HuH-7 (cell line): ENCODE measurements at regions not wholly inside any gene's neighbourhood (a gene's known extent, or its start where the extent isn't known, plus 50 kb on each side); places are given as distances from the start of the nearest gene placed in this dataset.
"Not testable (repeated sequence)": the region's sequence is repeated elsewhere in the genome, so short reads cannot be mapped to it uniquely, and the experiment has no call there.

Experiments
- DNase-seq: peaks from one replicate; pipeline ENCODE4 v3.0.0; 2011; ENCODE audit warnings: low spot score

GRCh38 chr5:86671536-86671935, 53.8 kb downstream of the COX7C start:
- no peak for DNase-seq

- DNase-seq: no peak
Observed at GRCh38 chr5:86674069-86674468, 56.3 kb downstream of the COX7C start.

GRCh38 chr5:86675311-86675710, 57.6 kb downstream of the COX7C start:
- no peak for DNase-seq

- peak; percentile 18 for DNase-seq
Observed at GRCh38 chr5:86679529-86679928, 61.8 kb downstream of the COX7C start.

GRCh38 chr5:86679949-86680348, 62.2 kb downstream of the COX7C start:
- no peak for DNase-seq

GRCh38 chr5:86684222-86684621, 66.5 kb downstream of the COX7C start:
- no peak for DNase-seq

- no peak for DNase-seq
Observed at GRCh38 chr5:86686046-86686445, 68.3 kb downstream of the COX7C start.

GRCh38 chr5:86688406-86688805, 70.7 kb downstream of the COX7C start:
- no peak for DNase-seq

- no peak for DNase-seq
Observed at GRCh38 chr5:86689103-86689729, 71.5 kb downstream of the COX7C start.

GRCh38 chr5:86709157-86709881, 91.6 kb downstream of the COX7C start:
- DNase-seq: no peak

GRCh38 chr5:86716121-86716520, 98.4 kb downstream of the COX7C start:
- DNase-seq: no peak

GRCh38 chr5:86731319-86732117, 113.8 kb downstream of the COX7C start:
- DNase-seq: not testable (repeated sequence)

- DNase-seq: no peak
Observed at GRCh38 chr5:86735370-86735769, 117.6 kb downstream of the COX7C start.

GRCh38 chr5:86737579-86737978, 119.8 kb downstream of the COX7C start:
- no peak for DNase-seq

GRCh38 chr5:86748538-86749105, 130.9 kb downstream of the COX7C start:
- DNase-seq: no peak

- DNase-seq: no peak
Observed at GRCh38 chr5:86749841-86750240, 132.1 kb downstream of the COX7C start.

- DNase-seq: no peak
Observed at GRCh38 chr5:86756839-86757238, 139.1 kb downstream of the COX7C start.

- DNase-seq: no peak
Observed at GRCh38 chr5:86757824-86758223, 140.1 kb downstream of the COX7C start.

- DNase-seq: no peak
Observed at GRCh38 chr5:86760661-86761060, 142.9 kb downstream of the COX7C start.

- DNase-seq: no peak
Observed at GRCh38 chr5:86763929-86764328, 146.2 kb downstream of the COX7C start.

GRCh38 chr5:86765778-86766502, 148.2 kb downstream of the COX7C start:
- no peak for DNase-seq

GRCh38 chr5:86768699-86769202, 151.0 kb downstream of the COX7C start:
- DNase-seq: no peak
